C4-2B (cell line): ENCODE measurements at regions not wholly inside any gene's neighbourhood (a gene's known extent, or its start where the extent isn't known, plus 50 kb on each side); places are given as distances from the start of the nearest gene placed in this dataset.

Experiments
- CTCF ChIP-seq: fragments of 450-650 bp; conservative IDR thresholded peaks from 2 replicates; pipeline ENCODE4 v1.5.1; 2017; ENCODE audit warnings: mild to moderate bottlenecking
- ZFX ChIP-seq: fragments of 450-650 bp; IDR thresholded peaks from 2 replicates; pipeline ENCODE4 v1.6.1; 2017

- TF ChIP-seq CTCF (no peak; the same call in 1 of the 2 replicates), ZFX (no peak)
These were observed 885.6 kb upstream of the ZNF722 start for GRCh38 chr7:63112764-63113712.
